ENCODE measurements at regions not wholly inside any gene's neighbourhood (a gene's known extent, or its start where the extent isn't known, plus 50 kb on each side); places are given as distances from the start of the nearest gene placed in this dataset.
"Not testable (repeated sequence)": the region's sequence is repeated elsewhere in the genome, so short reads cannot be mapped to it uniquely, and the experiment has no call there.

- DNase-seq = no peak
Observed at GRCh38 chr5:7210549-7210948, 185.4 kb upstream of the ADCY2 start.

GRCh38 chr5:7213525-7213924 lies 182.4 kb upstream of the ADCY2 start:
- DNase-seq = no peak

- DNase-seq = no peak
Observed at GRCh38 chr5:7214906-7215416, 181.0 kb upstream of the ADCY2 start.

- no peak for DNase-seq
Observed at GRCh38 chr5:7218141-7218540, 177.8 kb upstream of the ADCY2 start.

GRCh38 chr5:7220156-7220555 lies 175.8 kb upstream of the ADCY2 start:
- no peak for DNase-seq

GRCh38 chr5:7221041-7221440 lies 174.9 kb upstream of the ADCY2 start:
- no peak for DNase-seq

- no peak for DNase-seq
Observed at GRCh38 chr5:7225826-7226225, 170.1 kb upstream of the ADCY2 start.

GRCh38 chr5:7242118-7242710 lies 153.7 kb upstream of the ADCY2 start:
- peak in 2 of 3 donors; percentile 48 to 65 for DNase-seq

GRCh38 chr5:7244208-7244607 lies 151.7 kb upstream of the ADCY2 start:
- no peak for DNase-seq

GRCh38 chr5:7245121-7245651 lies 150.8 kb upstream of the ADCY2 start:
- DNase-seq = no peak

GRCh38 chr5:7246287-7246686 lies 149.7 kb upstream of the ADCY2 start:
- DNase-seq = no peak

GRCh38 chr5:7250004-7250403 lies 145.9 kb upstream of the ADCY2 start:
- DNase-seq = no peak

- no peak for DNase-seq
Observed at GRCh38 chr5:7250611-7251010, 145.3 kb upstream of the ADCY2 start.

- DNase-seq = no peak
Observed at GRCh38 chr5:7251132-7251531, 144.8 kb upstream of the ADCY2 start.

GRCh38 chr5:7261049-7261448 lies 134.9 kb upstream of the ADCY2 start:
- DNase-seq = peak in 1 of 3 donors; percentile 9

GRCh38 chr5:7261900-7262299 lies 134.0 kb upstream of the ADCY2 start:
- no peak for DNase-seq

- DNase-seq = not testable (repeated sequence)
Observed at GRCh38 chr5:7263398-7264015, 132.4 kb upstream of the ADCY2 start.

- not testable (repeated sequence) for DNase-seq
Observed at GRCh38 chr5:7265776-7266175, 130.2 kb upstream of the ADCY2 start.

- DNase-seq = not testable (repeated sequence)
Observed at GRCh38 chr5:7268722-7269121, 127.2 kb upstream of the ADCY2 start.

GRCh38 chr5:7269591-7270274 lies 126.2 kb upstream of the ADCY2 start:
- DNase-seq = no peak

- DNase-seq = no peak
Observed at GRCh38 chr5:7271435-7272084, 124.4 kb upstream of the ADCY2 start.

GRCh38 chr5:7272408-7272965 lies 123.5 kb upstream of the ADCY2 start:
- DNase-seq = no peak
